Astrocyte of the spinal cord (primary cell): ENCODE measurements at regions not wholly inside any gene's neighbourhood (a gene's known extent, or its start where the extent isn't known, plus 50 kb on each side); places are given as distances from the start of the nearest gene placed in this dataset.
A peak's percentile ranks its signal among the peaks of the same experiment; 100 is the strongest.
"Not testable (repeated sequence)": the region's sequence is repeated elsewhere in the genome, so short reads cannot be mapped to it uniquely, and the experiment has no call there.

Source experiments
- DNase-seq: peaks from one replicate; pipeline ENCODE4 v3.0.0; 2011; ENCODE audit warnings: low read depth, low spot score
- H3K4me3 ChIP-seq: 2 replicates; pipeline ENCODE4 v1.5.1; 2011; ENCODE audit warnings: low read depth, mild to moderate bottlenecking, low read length, moderate library complexity
- in situ Hi-C: cut with HindIII; loops from 2 replicates; pipeline ENCODE4 v1.10.0; 2017; ENCODE audit warnings: low sequenced_read_pairs
- TF ChIP-seq, protein P1 (sequence below): IDR thresholded peaks from 2 replicates; pipeline ENCODE4 v1.5.1; 2012; ENCODE audit warnings: low read depth, mild to moderate bottlenecking, low read length, inconsistent platforms

DNA sequence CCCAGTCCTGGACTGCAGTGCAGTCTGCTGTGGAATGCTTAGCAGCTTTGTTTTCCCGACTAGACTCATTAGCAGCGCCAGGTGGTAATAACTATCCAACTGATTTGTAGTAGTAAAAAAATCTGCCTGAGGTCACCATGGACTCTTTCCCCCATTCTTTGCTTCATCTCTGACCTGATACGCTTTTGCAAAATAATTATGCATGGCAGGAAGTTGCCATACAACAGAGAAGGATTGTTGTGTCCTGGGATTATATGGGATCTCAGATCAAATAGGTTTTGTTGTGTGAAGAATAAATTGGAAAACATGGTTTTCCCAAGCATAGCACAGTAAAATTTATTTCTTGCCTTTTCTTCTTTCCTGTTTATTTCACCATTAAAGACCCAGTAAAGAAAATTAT lies 72.4 kb upstream of the ATP5MC3 start:
- no peak for DNase-seq
- TF ChIP-seq, protein P1, sequence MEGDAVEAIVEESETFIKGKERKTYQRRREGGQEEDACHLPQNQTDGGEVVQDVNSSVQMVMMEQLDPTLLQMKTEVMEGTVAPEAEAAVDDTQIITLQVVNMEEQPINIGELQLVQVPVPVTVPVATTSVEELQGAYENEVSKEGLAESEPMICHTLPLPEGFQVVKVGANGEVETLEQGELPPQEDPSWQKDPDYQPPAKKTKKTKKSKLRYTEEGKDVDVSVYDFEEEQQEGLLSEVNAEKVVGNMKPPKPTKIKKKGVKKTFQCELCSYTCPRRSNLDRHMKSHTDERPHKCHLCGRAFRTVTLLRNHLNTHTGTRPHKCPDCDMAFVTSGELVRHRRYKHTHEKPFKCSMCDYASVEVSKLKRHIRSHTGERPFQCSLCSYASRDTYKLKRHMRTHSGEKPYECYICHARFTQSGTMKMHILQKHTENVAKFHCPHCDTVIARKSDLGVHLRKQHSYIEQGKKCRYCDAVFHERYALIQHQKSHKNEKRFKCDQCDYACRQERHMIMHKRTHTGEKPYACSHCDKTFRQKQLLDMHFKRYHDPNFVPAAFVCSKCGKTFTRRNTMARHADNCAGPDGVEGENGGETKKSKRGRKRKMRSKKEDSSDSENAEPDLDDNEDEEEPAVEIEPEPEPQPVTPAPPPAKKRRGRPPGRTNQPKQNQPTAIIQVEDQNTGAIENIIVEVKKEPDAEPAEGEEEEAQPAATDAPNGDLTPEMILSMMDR = no peak
- no peak overlapping the region for H3K4me3 ChIP-seq
- in situ Hi-C loops = no loop called here

DNA sequence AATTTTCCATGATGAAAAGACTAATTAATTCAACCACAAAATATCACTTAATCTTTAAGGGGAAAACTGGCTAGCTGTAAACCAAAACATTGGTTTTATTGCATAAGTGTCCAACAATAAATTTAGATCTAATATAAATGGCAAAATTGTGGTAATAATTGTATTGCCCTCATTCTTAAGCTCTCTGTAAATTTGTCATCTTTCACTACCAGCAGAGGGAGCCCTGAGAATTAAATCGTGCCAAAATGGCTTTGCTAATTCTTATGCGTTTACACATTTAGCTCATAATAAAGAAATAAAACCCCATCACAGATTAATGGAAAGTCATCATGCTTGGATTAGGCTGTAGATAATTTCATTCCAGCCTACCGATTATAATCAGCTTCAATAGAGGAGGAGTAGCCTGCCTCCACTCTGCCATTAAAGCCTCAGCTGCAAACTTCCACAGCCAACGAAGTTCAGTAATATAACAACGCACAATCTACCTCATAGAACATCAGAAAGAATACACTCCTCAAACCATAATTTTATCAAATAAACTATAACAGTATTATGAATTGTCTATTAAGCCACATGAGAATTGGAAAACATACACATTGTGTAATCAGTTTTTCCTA lies 70.0 kb upstream of the ATP5MC3 start:
- H3K4me3 ChIP-seq = no peak overlapping the region
- DNase-seq = peak; percentile 45
- TF ChIP-seq, protein P1 = peak; percentile 68
- in situ Hi-C loops = no loop called here

- TF ChIP-seq, protein P1 = no peak
- H3K4me3 ChIP-seq = no peak overlapping the region
- DNase-seq = no peak
- in situ Hi-C loops = no loop called here
These were observed 65.6 kb upstream of the ATP5MC3 start for GRCh38 chr2:175247159-175247558.

GRCh38 chr2:175244697-175245096 lies 63.2 kb upstream of the ATP5MC3 start:
- H3K4me3 ChIP-seq = no peak overlapping the region
- DNase-seq = no peak
- TF ChIP-seq, protein P1 = no peak

GRCh38 chr2:175241691-175242090 lies 60.2 kb upstream of the ATP5MC3 start:
- TF ChIP-seq, protein P1 = no peak
- in situ Hi-C loops = no loop called here
- no peak overlapping the region for H3K4me3 ChIP-seq
- DNase-seq = no peak

More at GRCh38 chr2:175244697-175245096, 63.2 kb upstream of the ATP5MC3 start:
- in situ Hi-C loops = no loop called here

- H3K4me3 ChIP-seq, in situ Hi-C loops, DNase-seq: not testable (repeated sequence)
These were observed 58.5 kb upstream of the ATP5MC3 start for GRCh38 chr2:175240033-175240432.

DNA sequence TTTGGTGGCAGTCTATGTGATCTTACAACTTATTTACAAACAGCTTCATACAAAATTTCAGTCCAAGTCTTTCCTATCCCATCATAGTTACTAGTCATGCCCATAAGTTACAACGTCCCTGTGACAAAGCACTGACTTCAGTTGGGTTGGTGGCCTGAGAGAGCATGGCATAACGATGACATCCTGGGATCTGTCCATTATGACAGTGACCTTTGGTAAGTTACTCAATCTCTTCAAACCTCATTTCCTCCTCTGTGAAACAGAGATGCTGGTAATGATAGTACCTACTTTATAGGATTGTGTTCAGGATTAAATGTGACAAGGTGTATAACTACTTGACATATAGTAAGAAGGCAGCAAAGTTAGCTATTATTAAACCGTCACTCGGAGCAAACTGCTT lies 55.4 kb upstream of the ATP5MC3 start:
- no peak overlapping the region for H3K4me3 ChIP-seq
- in situ Hi-C loops = no loop called here
- no peak for DNase-seq
- TF ChIP-seq, protein P1 = no peak
